Chondrocyte (in vitro differentiated cells): ENCODE measurements at regions not wholly inside any gene's neighbourhood (a gene's known extent, or its start where the extent isn't known, plus 50 kb on each side); places are given as distances from the start of the nearest gene placed in this dataset.

ENCODE experiments used
- DNase-seq: peaks from one replicate; pipeline ENCODE4 v3.0.0; 2021; ENCODE audit warnings: mixed read lengths, low spot score
- H3K27ac Mint-ChIP-seq: one replicate; pipeline ENCODE4 v1.8.0; 2021; ENCODE audit warnings: mild to moderate bottlenecking, moderate library complexity, mixed read lengths; ENCODE audit not compliant: unreplicated experiment
- H3K27me3 Mint-ChIP-seq: 2 replicates; pipeline ENCODE4 v1.8.0; 2021; ENCODE audit warnings: low read depth, mixed read lengths
- H3K36me3 Mint-ChIP-seq: 2 replicates; pipeline ENCODE4 v1.8.0; 2021; ENCODE audit warnings: low read depth, mixed read lengths
- H3K4me1 Mint-ChIP-seq: 2 replicates; pipeline ENCODE4 v1.8.0; 2021; ENCODE audit warnings: low read depth, mild to moderate bottlenecking, mixed read lengths
- H3K4me3 Mint-ChIP-seq: one replicate; pipeline ENCODE4 v1.8.0; 2021; ENCODE audit warnings: mild to moderate bottlenecking, moderate library complexity, mixed read lengths; ENCODE audit not compliant: unreplicated experiment
- H3K9me3 Mint-ChIP-seq: 2 replicates; pipeline ENCODE4 v1.8.0; 2021; ENCODE audit warnings: low read depth, mixed read lengths
- CTCF ChIP-seq: fragments of 200-600 bp; sonication (generic); IDR thresholded peaks from 2 replicates; pipeline ENCODE4 v1.5.0; 2021; ENCODE audit warnings: antibody characterized with exemption, mild to moderate bottlenecking, moderate library complexity

GRCh38 chr20:19901226-19901625 lies 115.9 kb upstream of the NAA20 start:
- no peak overlapping the region for H3K4me3 Mint-ChIP-seq
- no peak overlapping the region for H3K27ac Mint-ChIP-seq
- no peaks in the 10 kb centered on the region for H3K27me3 Mint-ChIP-seq
- DNase-seq, result no peak
- H3K36me3 Mint-ChIP-seq, result peaks cover 17% of the 10 kb centered on the region
- no peak for TF ChIP-seq CTCF
- peaks cover 17% of the 10 kb centered on the region for H3K9me3 Mint-ChIP-seq
- H3K4me1 Mint-ChIP-seq, result peaks cover 11% of the 10 kb centered on the region

DNA sequence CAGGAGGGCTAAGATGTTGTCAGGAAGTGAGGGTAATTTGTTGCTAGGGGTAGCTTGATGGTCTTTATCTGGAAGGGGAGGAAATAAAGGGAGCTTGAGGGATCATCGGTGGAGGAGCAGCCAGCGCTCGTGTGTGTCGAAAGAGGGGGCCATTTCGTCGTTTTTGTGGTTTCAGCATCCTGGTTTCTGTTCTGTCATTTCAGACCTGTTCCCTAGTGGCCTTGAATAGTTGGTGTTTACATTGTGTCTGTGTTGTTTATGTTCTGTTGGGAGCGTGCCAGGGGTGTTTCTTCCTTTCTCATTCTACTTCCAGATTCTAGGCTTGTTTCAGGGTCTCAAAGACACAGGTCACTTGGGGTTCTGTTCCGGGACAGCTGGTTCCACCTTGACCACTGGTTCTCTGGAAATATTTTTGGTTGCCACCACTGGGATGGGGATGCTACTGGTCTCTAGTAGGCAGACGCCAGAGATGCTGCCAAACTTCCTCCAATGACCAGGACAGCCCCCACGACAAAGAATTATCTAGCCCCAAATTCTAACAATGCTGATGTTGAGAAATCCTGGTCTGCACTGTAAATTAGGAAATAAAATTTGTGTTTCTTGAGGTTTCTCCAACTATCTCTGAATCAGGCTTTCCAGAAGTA lies 113.9 kb upstream of the NAA20 start:
- peaks cover 14% of the 10 kb centered on the region for H3K9me3 Mint-ChIP-seq

GRCh38 chr20:19907326-19908056 lies 109.7 kb upstream of the NAA20 start:
- Mint-ChIP-seq H3K36me3 (peaks cover 2% of the 10 kb centered on the region), H3K9me3 (no peaks in the 10 kb centered on the region), H3K4me3 (no peak overlapping the region), H3K4me1 (peaks cover 11% of the 10 kb centered on the region), H3K27ac (no peak overlapping the region), H3K27me3 (no peaks in the 10 kb centered on the region)
- no peak for DNase-seq
- no peak for TF ChIP-seq CTCF

More for the DNA sequence above, 113.9 kb upstream of the NAA20 start:
- DNase-seq, result no peak
- Mint-ChIP-seq H3K27me3 (no peaks in the 10 kb centered on the region), H3K27ac (no peak overlapping the region), H3K36me3 (peaks cover 14% of the 10 kb centered on the region), H3K4me3 (no peak overlapping the region), H3K4me1 (peaks cover 10% of the 10 kb centered on the region)
- no peak for TF ChIP-seq CTCF

DNA sequence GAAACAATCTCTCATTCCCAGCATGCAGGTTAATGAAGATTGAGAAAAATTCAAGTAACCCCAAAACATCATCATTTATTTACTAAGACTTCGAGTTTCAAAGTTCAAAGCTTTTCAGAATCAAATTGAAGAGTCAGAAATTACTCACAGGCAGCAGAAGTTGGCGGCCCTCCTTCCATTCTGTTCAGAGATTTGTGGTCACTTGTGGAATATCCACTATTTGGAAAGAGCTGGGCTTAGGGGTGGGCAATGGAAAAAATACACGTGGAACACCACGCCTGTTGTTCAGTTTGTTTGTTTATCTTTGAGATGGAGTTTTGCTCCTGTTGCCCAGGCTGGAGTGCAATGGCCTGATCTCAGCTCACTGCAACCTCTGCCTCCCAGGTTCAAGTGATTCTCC lies 108.6 kb upstream of the NAA20 start:
- no peak for DNase-seq
- no peak overlapping the region for H3K4me3 Mint-ChIP-seq
- H3K9me3 Mint-ChIP-seq, result no peaks in the 10 kb centered on the region
- H3K36me3 Mint-ChIP-seq, result no peaks in the 10 kb centered on the region
- H3K27me3 Mint-ChIP-seq, result no peaks in the 10 kb centered on the region
- peaks cover 11% of the 10 kb centered on the region for H3K4me1 Mint-ChIP-seq
- H3K27ac Mint-ChIP-seq, result no peak overlapping the region
- no peak for TF ChIP-seq CTCF

- Mint-ChIP-seq H3K9me3 (no peaks in the 10 kb centered on the region), H3K27ac (no peak overlapping the region), H3K36me3 (no peaks in the 10 kb centered on the region), H3K4me3 (no peak overlapping the region), H3K27me3 (no peaks in the 10 kb centered on the region), H3K4me1 (peaks cover 20% of the 10 kb centered on the region)
- DNase-seq, result no peak
- no peak for TF ChIP-seq CTCF
These were observed 107.4 kb upstream of the NAA20 start for GRCh38 chr20:19909725-19910124.
